ENCODE measurements at regions not wholly inside any gene's neighbourhood (a gene's known extent, or its start where the extent isn't known, plus 50 kb on each side); places are given as distances from the start of the nearest gene placed in this dataset.
A peak's percentile ranks its signal among the peaks of the same experiment; 100 is the strongest.
"Not testable (repeated sequence)": the region's sequence is repeated elsewhere in the genome, so short reads cannot be mapped to it uniquely, and the experiment has no call there.

GRCh38 chr9:63821293-63821692, 1463.7 kb downstream of the FOXD4L5 start:
- not testable (repeated sequence) for H3K27ac ChIP-seq (ENCODE audit: low read length); H3K36me3 ChIP-seq (ENCODE audit: insufficient read depth, low read depth, low read length); H3K9ac ChIP-seq (ENCODE audit: low read depth, low read length); H3K4me1 ChIP-seq (ENCODE audit: insufficient read depth, low read length); H3K4me3 ChIP-seq (ENCODE audit: low read length)
- Histone ChIP-seq H3K27me3 (ENCODE audit: insufficient read depth, low read length) (peaks cover 34% of the 10 kb centered on the region), H3K9me3 (ENCODE audit: insufficient read depth, low read depth, low read length) (peaks cover 32% of the 10 kb centered on the region)

- not testable (repeated sequence) for H3K4me3 ChIP-seq (ENCODE audit: low read length); H3K9ac ChIP-seq (ENCODE audit: low read depth, low read length); H3K27ac ChIP-seq (ENCODE audit: low read length); H3K36me3 ChIP-seq (ENCODE audit: insufficient read depth, low read depth, low read length); H3K4me1 ChIP-seq (ENCODE audit: insufficient read depth, low read length)
- Histone ChIP-seq H3K27me3 (ENCODE audit: insufficient read depth, low read length) (peaks cover 38% of the 10 kb centered on the region), H3K9me3 (ENCODE audit: insufficient read depth, low read depth, low read length) (peaks cover 32% of the 10 kb centered on the region)
Observed at GRCh38 chr9:63820882-63821281, 1464.1 kb downstream of the FOXD4L5 start.

GRCh38 chr9:63820383-63820782, 1464.6 kb downstream of the FOXD4L5 start:
- H3K9me3 ChIP-seq (ENCODE audit: insufficient read depth, low read depth, low read length), result peaks cover 32% of the 10 kb centered on the region
- peaks cover 43% of the 10 kb centered on the region for H3K27me3 ChIP-seq (ENCODE audit: insufficient read depth, low read length)
- not testable (repeated sequence) for H3K4me3 ChIP-seq (ENCODE audit: low read length); H3K27ac ChIP-seq (ENCODE audit: low read length); H3K9ac ChIP-seq (ENCODE audit: low read depth, low read length); H3K36me3 ChIP-seq (ENCODE audit: insufficient read depth, low read depth, low read length); H3K4me1 ChIP-seq (ENCODE audit: insufficient read depth, low read length)

- Histone ChIP-seq H3K9ac (ENCODE audit: low read depth, low read length) (no peak overlapping the region), H3K4me3 (ENCODE audit: low read length) (peak overlapping the region; percentile 80)
Observed at GRCh38 chr9:63817622-63818518, 1467.1 kb downstream of the FOXD4L5 start.

GRCh38 chr9:63816751-63817621, 1468.0 kb downstream of the FOXD4L5 start:
- peak overlapping the region; percentile 3; the same call in 1 of the 2 replicates for H3K9ac ChIP-seq (ENCODE audit: low read depth, low read length)
- H3K36me3 ChIP-seq (ENCODE audit: insufficient read depth, low read depth, low read length), result no peaks in the 10 kb centered on the region
- H3K4me1 ChIP-seq (ENCODE audit: insufficient read depth, low read length), result no peaks in the 10 kb centered on the region
- no peak overlapping the region for H3K27ac ChIP-seq (ENCODE audit: low read length)
- H3K27me3 ChIP-seq (ENCODE audit: insufficient read depth, low read length), result peaks cover 48% of the 10 kb centered on the region
- peak overlapping the region; percentile 80 for H3K4me3 ChIP-seq (ENCODE audit: low read length)
- peaks cover 22% of the 10 kb centered on the region for H3K9me3 ChIP-seq (ENCODE audit: insufficient read depth, low read depth, low read length)

More at GRCh38 chr9:63817622-63818518, 1467.1 kb downstream of the FOXD4L5 start:
- no peaks in the 10 kb centered on the region for H3K4me1 ChIP-seq (ENCODE audit: insufficient read depth, low read length)
- H3K36me3 ChIP-seq (ENCODE audit: insufficient read depth, low read depth, low read length), result no peaks in the 10 kb centered on the region
- peaks cover 22% of the 10 kb centered on the region for H3K9me3 ChIP-seq (ENCODE audit: insufficient read depth, low read depth, low read length)
- no peak overlapping the region for H3K27ac ChIP-seq (ENCODE audit: low read length)
- peaks cover 48% of the 10 kb centered on the region for H3K27me3 ChIP-seq (ENCODE audit: insufficient read depth, low read length)

GRCh38 chr9:63814970-63815669, 1469.9 kb downstream of the FOXD4L5 start:
- peaks cover 18% of the 10 kb centered on the region for H3K9me3 ChIP-seq (ENCODE audit: insufficient read depth, low read depth, low read length)
- H3K9ac ChIP-seq (ENCODE audit: low read depth, low read length); H3K4me1 ChIP-seq (ENCODE audit: insufficient read depth, low read length); H3K4me3 ChIP-seq (ENCODE audit: low read length); H3K36me3 ChIP-seq (ENCODE audit: insufficient read depth, low read depth, low read length); H3K27ac ChIP-seq (ENCODE audit: low read length): not testable (repeated sequence)
- peaks cover 40% of the 10 kb centered on the region for H3K27me3 ChIP-seq (ENCODE audit: insufficient read depth, low read length)

GRCh38 chr9:63813391-63814021, 1471.5 kb downstream of the FOXD4L5 start:
- H3K4me1 ChIP-seq (ENCODE audit: insufficient read depth, low read length); H3K36me3 ChIP-seq (ENCODE audit: insufficient read depth, low read depth, low read length); H3K9ac ChIP-seq (ENCODE audit: low read depth, low read length); H3K27ac ChIP-seq (ENCODE audit: low read length): not testable (repeated sequence)
- H3K9me3 ChIP-seq (ENCODE audit: insufficient read depth, low read depth, low read length), result peaks cover 18% of the 10 kb centered on the region
- H3K4me3 ChIP-seq (ENCODE audit: low read length), result peak overlapping the region; percentile 38; the same call in 1 of the 2 replicates
- H3K27me3 ChIP-seq (ENCODE audit: insufficient read depth, low read length), result peaks cover 35% of the 10 kb centered on the region

GRCh38 chr9:63812822-63813221, 1472.2 kb downstream of the FOXD4L5 start:
- Histone ChIP-seq H3K9me3 (ENCODE audit: insufficient read depth, low read depth, low read length) (peaks cover 14% of the 10 kb centered on the region), H3K4me3 (ENCODE audit: low read length) (peak overlapping the region; percentile 38; the same call in 1 of the 2 replicates), H3K27me3 (ENCODE audit: insufficient read depth, low read length) (peaks cover 29% of the 10 kb centered on the region)
- not testable (repeated sequence) for H3K27ac ChIP-seq (ENCODE audit: low read length); H3K36me3 ChIP-seq (ENCODE audit: insufficient read depth, low read depth, low read length); H3K9ac ChIP-seq (ENCODE audit: low read depth, low read length); H3K4me1 ChIP-seq (ENCODE audit: insufficient read depth, low read length)

GRCh38 chr9:63804205-63804604, 1480.8 kb downstream of the FOXD4L5 start:
- not testable (repeated sequence) for H3K36me3 ChIP-seq (ENCODE audit: insufficient read depth, low read depth, low read length); H3K4me3 ChIP-seq (ENCODE audit: low read length); H3K27me3 ChIP-seq (ENCODE audit: insufficient read depth, low read length); H3K9ac ChIP-seq (ENCODE audit: low read depth, low read length); H3K27ac ChIP-seq (ENCODE audit: low read length); H3K4me1 ChIP-seq (ENCODE audit: insufficient read depth, low read length)
- H3K9me3 ChIP-seq (ENCODE audit: insufficient read depth, low read depth, low read length), result peaks cover 21% of the 10 kb centered on the region

- not testable (repeated sequence) for H3K9ac ChIP-seq (ENCODE audit: low read depth, low read length); H3K27me3 ChIP-seq (ENCODE audit: insufficient read depth, low read length); H3K27ac ChIP-seq (ENCODE audit: low read length); H3K4me1 ChIP-seq (ENCODE audit: insufficient read depth, low read length); H3K36me3 ChIP-seq (ENCODE audit: insufficient read depth, low read depth, low read length); H3K4me3 ChIP-seq (ENCODE audit: low read length)
- H3K9me3 ChIP-seq (ENCODE audit: insufficient read depth, low read depth, low read length), result peaks cover 38% of the 10 kb centered on the region
Observed at GRCh38 chr9:63794081-63794685, 1490.8 kb downstream of the FOXD4L5 start.

- H3K4me3 ChIP-seq (ENCODE audit: low read length); H3K27ac ChIP-seq (ENCODE audit: low read length); H3K4me1 ChIP-seq (ENCODE audit: insufficient read depth, low read length); H3K27me3 ChIP-seq (ENCODE audit: insufficient read depth, low read length); H3K9ac ChIP-seq (ENCODE audit: low read depth, low read length); H3K36me3 ChIP-seq (ENCODE audit: insufficient read depth, low read depth, low read length): not testable (repeated sequence)
- peaks cover 33% of the 10 kb centered on the region for H3K9me3 ChIP-seq (ENCODE audit: insufficient read depth, low read depth, low read length)
Observed at GRCh38 chr9:63787454-63787853, 1497.6 kb downstream of the FOXD4L5 start.

Measured in iPS-20b (cell line).